Thyroid gland (tissue), 4 donors: ENCODE measurements at regions not wholly inside any gene's neighbourhood (a gene's known extent, or its start where the extent isn't known, plus 50 kb on each side); places are given as distances from the start of the nearest gene placed in this dataset.

Experiments
- DNase-seq, 2 donors: peaks; one replicate each; pipeline ENCODE4 v3.0.0-alpha.2; 2019
- H3K27ac ChIP-seq, 3 donors: fragments of 200-600 bp; sonication (generic); 1 replicate in 2 of 3; 2 replicates in 1 of 3; pipeline ENCODE4 v1.5.1; 2016 to 2019; ENCODE audit warnings: mild to moderate bottlenecking in 1 of 3, moderate library complexity in 1 of 3
- H3K27me3 ChIP-seq: fragments of 200-600 bp; sonication (generic); one replicate; pipeline ENCODE4 v1.5.1; 2019
- H3K36me3 ChIP-seq, 2 donors: fragments of 200-600 bp; sonication (generic); one replicate each; pipeline ENCODE4 v1.5.1; 2016 to 2019
- H3K4me1 ChIP-seq, 2 donors: fragments of 200-600 bp; sonication (generic); one replicate each; pipeline ENCODE4 v1.5.1; 2017 to 2019
- H3K4me3 ChIP-seq, 3 donors: fragments of 200-600 bp; sonication (generic); replicated peaks in 1 of 3; 1 replicate in 2 of 3; 2 replicates in 1 of 3; pipeline ENCODE4 v1.5.1; 2016; ENCODE audit warnings: mild to moderate bottlenecking in 1 of 3
- H3K9me3 ChIP-seq: fragments of 200-600 bp; sonication (generic); one replicate; pipeline ENCODE4 v1.5.1; 2017
- POLR2A ChIP-seq, 2 donors: fragments of 450-650 bp; IDR thresholded peaks; one replicate each; pipeline ENCODE4 v1.6.1; 2017; ENCODE audit warnings: antibody characterized with exemption in 2 of 2, mild to moderate bottlenecking in 2 of 2, moderate library complexity in 1 of 2
- WGBS, 2 donors: methylation state at CpG; one replicate each; pipeline ENCODE4 v1.1.5; 2017; 5-methylcytosine and 5-hydroxymethylcytosine counted together
- intact Hi-C: fragments of 100-400 bp; cut with DNase I; formaldehyde crosslinking; loops from one replicate; pipeline ENCODE4 v1.15.1; 2023
- TF ChIP-seq, protein P1 (sequence below), 6 experiments: fragments of 200-600 bp in 3 of 6; fragments of 450-650 bp in 3 of 6; sonication (generic) in 3 of 6; IDR thresholded peaks; one replicate each; pipeline ENCODE4 v1.5.1; 2016 to 2019; ENCODE audit warnings: antibody characterized with exemption in 6 of 6, mild to moderate bottlenecking in 2 of 6, inconsistent platforms in 1 of 6, moderate library complexity in 1 of 6

DNA sequence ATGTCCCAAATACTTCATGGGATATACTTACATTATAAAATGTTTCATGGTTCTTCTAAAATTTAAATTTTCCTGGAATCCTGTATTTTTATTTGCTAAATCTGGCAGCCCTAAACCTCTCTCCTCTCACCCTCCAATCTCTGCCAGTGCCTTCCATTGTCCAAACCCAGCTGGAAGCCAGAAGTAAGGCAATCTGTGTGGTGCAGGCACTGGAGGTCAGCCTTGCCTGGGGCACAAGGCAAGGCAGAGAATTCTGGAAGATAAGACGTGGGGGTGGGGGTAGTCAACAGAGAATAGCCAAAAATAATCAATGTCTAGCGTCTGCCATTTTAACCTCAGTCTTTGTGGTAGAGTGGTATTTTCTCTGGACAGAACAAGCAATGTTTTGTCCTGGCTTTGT, 381.7 kb downstream of the GPAM start:
- Histone ChIP-seq H3K27ac (no peak overlapping the region), H3K4me3 (no peak overlapping the region), H3K36me3 (no peaks in the 10 kb centered on the region), H3K4me1 (no peaks in the 10 kb centered on the region), H3K9me3 (no peaks in the 10 kb centered on the region), H3K27me3 (no peaks in the 10 kb centered on the region)
- intact Hi-C loops, result no loop called here
- TF ChIP-seq POLR2A (IDR thresholded peaks at IDR 0.05), result no peak
- TF ChIP-seq, protein P1, sequence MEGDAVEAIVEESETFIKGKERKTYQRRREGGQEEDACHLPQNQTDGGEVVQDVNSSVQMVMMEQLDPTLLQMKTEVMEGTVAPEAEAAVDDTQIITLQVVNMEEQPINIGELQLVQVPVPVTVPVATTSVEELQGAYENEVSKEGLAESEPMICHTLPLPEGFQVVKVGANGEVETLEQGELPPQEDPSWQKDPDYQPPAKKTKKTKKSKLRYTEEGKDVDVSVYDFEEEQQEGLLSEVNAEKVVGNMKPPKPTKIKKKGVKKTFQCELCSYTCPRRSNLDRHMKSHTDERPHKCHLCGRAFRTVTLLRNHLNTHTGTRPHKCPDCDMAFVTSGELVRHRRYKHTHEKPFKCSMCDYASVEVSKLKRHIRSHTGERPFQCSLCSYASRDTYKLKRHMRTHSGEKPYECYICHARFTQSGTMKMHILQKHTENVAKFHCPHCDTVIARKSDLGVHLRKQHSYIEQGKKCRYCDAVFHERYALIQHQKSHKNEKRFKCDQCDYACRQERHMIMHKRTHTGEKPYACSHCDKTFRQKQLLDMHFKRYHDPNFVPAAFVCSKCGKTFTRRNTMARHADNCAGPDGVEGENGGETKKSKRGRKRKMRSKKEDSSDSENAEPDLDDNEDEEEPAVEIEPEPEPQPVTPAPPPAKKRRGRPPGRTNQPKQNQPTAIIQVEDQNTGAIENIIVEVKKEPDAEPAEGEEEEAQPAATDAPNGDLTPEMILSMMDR (IDR thresholded peaks at IDR 0.05), result no peak
- WGBS, 2 donors, result 58 to 69% methylated on average over 2 of the region's 2 CpGs
- no peak for DNase-seq

DNA sequence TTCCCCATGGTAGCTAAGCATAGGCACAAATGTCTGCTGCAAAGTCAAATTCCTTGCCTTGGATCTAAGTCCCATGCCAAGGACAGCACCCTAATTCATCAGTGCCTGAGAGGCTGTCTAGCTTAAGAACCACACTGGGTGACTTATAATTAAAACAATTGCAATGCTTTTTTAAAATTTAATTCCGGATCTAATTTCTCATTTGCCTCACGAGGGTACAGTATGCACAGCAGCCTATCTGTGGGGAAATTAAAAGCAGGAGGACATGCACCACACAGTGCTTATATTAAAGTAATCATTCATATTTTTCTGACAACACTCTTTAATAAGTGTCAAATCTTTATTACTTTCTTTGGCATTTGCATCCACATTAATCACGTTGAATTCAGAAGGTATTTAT, 378.8 kb downstream of the GPAM start:
- whole genome bisulfite sequencing, 2 donors, result 70 to 78% methylated on average over 3 of the region's 3 CpGs
- intact Hi-C loops, result no loop called here
- Histone ChIP-seq H3K9me3 (no peaks in the 10 kb centered on the region), H3K27me3 (no peaks in the 10 kb centered on the region), H3K4me3 (no peak overlapping the region), H3K4me1 (no peaks in the 10 kb centered on the region), H3K27ac (no peak overlapping the region), H3K36me3 (no peaks in the 10 kb centered on the region)
- TF ChIP-seq POLR2A (IDR thresholded peaks at IDR 0.05), result no peak
- TF ChIP-seq, protein P1 (IDR thresholded peaks at IDR 0.05), result no peak
- no peak for DNase-seq

DNA sequence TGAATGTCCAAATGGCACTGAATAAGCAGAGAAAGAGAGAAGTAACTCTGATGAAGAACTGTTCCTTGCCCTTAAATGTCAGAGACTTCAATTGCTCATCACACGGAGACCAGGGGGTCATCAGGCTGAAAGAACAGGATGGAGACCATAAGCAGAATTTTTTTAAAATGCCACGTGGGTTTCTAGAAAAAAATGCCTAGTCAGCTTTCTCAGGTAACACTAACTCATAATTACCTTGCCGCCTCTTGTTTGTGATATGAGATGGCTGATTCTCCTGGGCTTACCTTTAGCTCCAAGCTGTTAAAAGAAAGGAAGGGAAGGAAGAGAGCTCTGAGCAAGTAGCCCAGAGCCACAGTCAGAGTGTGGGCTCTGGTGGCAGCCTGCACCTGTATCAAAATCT, 372.0 kb downstream of the GPAM start:
- Histone ChIP-seq H3K27ac (no peak overlapping the region), H3K27me3 (no peaks in the 10 kb centered on the region), H3K36me3 (no peaks in the 10 kb centered on the region), H3K4me3 (no peak overlapping the region), H3K4me1 (no peaks in the 10 kb centered on the region), H3K9me3 (no peaks in the 10 kb centered on the region)
- TF ChIP-seq, protein P1 (IDR thresholded peaks at IDR 0.05), result no peak
- no peak for TF ChIP-seq POLR2A (IDR thresholded peaks at IDR 0.05)
- WGBS, 2 donors, result 64 to 73% methylated on average over 3 of the region's 3 CpGs
- intact Hi-C loops, result no loop called here
- DNase-seq, result no peak

DNA sequence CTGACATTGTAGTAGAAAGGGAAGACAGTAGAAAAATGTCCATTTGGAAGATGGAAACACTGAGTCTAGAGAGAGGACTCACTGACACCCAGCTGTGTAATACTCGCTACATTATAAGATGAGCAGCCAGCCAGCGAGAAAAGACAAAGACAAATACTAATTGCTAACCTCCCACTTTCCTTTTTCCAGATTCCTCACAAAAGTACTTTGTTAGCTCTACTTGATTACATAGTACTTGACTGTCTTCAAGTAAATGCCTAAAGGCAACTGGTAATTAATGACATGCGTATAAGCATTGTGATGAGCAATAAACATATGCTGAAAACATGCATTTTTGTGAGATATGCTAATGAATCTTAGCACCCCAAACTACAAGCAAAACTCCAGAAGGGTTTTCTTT, 363.1 kb downstream of the GPAM start:
- no peaks in the 10 kb centered on the region for H3K9me3 ChIP-seq
- no peak for DNase-seq
- intact Hi-C loops, result no loop called here
- 90 to 91% methylated on average over 3 of the region's 3 CpGs for WGBS, 2 donors
- H3K4me1 ChIP-seq, result no peaks in the 10 kb centered on the region
- H3K36me3 ChIP-seq, result no peaks in the 10 kb centered on the region
- H3K27me3 ChIP-seq, result no peaks in the 10 kb centered on the region
- H3K4me3 ChIP-seq, result no peak overlapping the region
- no peak overlapping the region for H3K27ac ChIP-seq
- TF ChIP-seq POLR2A (IDR thresholded peaks at IDR 0.05), result no peak
- TF ChIP-seq, protein P1 (IDR thresholded peaks at IDR 0.05), result no peak

DNA sequence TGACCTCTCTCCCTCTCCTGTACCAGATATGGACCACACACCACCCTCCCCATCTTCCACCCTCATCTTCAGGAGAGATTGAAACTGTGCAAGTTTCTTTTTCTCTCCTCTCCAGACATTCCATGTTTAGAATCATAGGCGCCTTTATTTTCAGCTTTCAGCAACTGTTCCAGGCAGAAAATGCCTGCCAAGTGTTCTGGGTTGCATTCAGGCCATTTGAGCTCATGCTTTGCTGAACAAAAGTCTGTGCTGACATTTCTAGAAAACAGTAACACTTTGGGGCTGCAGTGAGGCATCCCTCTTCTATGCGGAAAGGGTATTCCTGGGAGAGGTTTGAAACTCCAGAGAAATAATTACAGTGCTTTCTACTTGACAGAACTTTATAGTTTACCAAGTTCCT, 361.7 kb downstream of the GPAM start:
- Histone ChIP-seq H3K36me3 (no peaks in the 10 kb centered on the region), H3K27ac (no peak overlapping the region), H3K27me3 (no peaks in the 10 kb centered on the region), H3K4me3 (no peak overlapping the region), H3K4me1 (no peaks in the 10 kb centered on the region), H3K9me3 (no peaks in the 10 kb centered on the region)
- TF ChIP-seq, protein P1 (IDR thresholded peaks at IDR 0.05), result no peak
- TF ChIP-seq POLR2A (IDR thresholded peaks at IDR 0.05), result no peak
- intact Hi-C loops, result no loop called here
- 83 to 90% methylated on average over 2 of the region's 2 CpGs for WGBS, 2 donors
- DNase-seq, result no peak
